ENCODE measurements at regions not wholly inside any gene's neighbourhood (a gene's known extent, or its start where the extent isn't known, plus 50 kb on each side); places are given as distances from the start of the nearest gene placed in this dataset.

- TF ChIP-seq FOXP1 (CRISPR knock-in tag; IDR thresholded peaks at IDR 0.05) (no peak), POLR2AphosphoS5 (IDR thresholded peaks at IDR 0.05; ENCODE audit: control insufficient read depth, insufficient read depth, low read depth, low read length) (peak; percentile 83), EHMT2 (IDR thresholded peaks at IDR 0.05) (peak; percentile 26; the same call in 1 of the 2 replicates), BCL6 (CRISPR knock-in tag; IDR thresholded peaks at IDR 0.05) (0 out of 2 replicates have a peak, but pooled peaks have one; percentile 7), FOXP4 (CRISPR knock-in tag; IDR thresholded peaks at IDR 0.05; ENCODE audit: borderline replicate concordance) (0 out of 2 replicates have a peak, but pooled peaks have one; percentile 44), TEAD4 (IDR thresholded peaks at IDR 0.05; ENCODE audit: low read length) (peak; percentile 96), TEAD4 (CRISPR knock-in tag; IDR thresholded peaks at IDR 0.05; ENCODE audit: borderline replicate concordance) (no peak), GATA2 (CRISPR knock-in tag; IDR thresholded peaks at IDR 0.05) (peak; percentile 97), FUS (optimal IDR thresholded peaks at IDR 0.05; ENCODE audit: low read depth, low read length) (no peak), SMARCA4 (IDR thresholded peaks at IDR 0.05) (peak; percentile 95), CREM (IDR thresholded peaks at IDR 0.05; ENCODE audit: low read depth) (peak; percentile 44), RFX7 (CRISPR knock-in tag; IDR thresholded peaks at IDR 0.05) (no peak), ARID1B (IDR thresholded peaks at IDR 0.05) (peak; percentile 98), ZNF699 (CRISPR knock-in tag; IDR thresholded peaks at IDR 0.05; ENCODE audit: insufficient replicate concordance) (no peak), ELF4 (CRISPR knock-in tag; IDR thresholded peaks at IDR 0.05) (peak; percentile 45), POU5F1 (IDR thresholded peaks at IDR 0.05; ENCODE audit: borderline replicate concordance, low read depth, low read length, partially characterized antibody) (no peak), MED1 (CRISPR knock-in tag; IDR thresholded peaks at IDR 0.05; ENCODE audit: borderline replicate concordance) (no peak), NFIX (CRISPR knock-in tag; IDR thresholded peaks at IDR 0.05; ENCODE audit: low read depth) (no peak), RBM22 (IDR thresholded peaks at IDR 0.05; ENCODE audit: low read depth, low read length, poor library complexity, severe bottlenecking) (no peak), THRB (CRISPR knock-in tag; conservative IDR thresholded peaks at IDR 0.05) (0 out of 2 replicates have a peak, but pooled peaks have one; percentile 59), ATF7 (IDR thresholded peaks at IDR 0.05) (peak; percentile 64), ETV5 (CRISPR knock-in tag; IDR thresholded peaks at IDR 0.05; ENCODE audit: low read depth) (peak; percentile 87; the same call in 1 of the 2 replicates), MAX (CRISPR knock-in tag; IDR thresholded peaks at IDR 0.05) (peak; percentile 44), L3MBTL2 (IDR thresholded peaks at IDR 0.05) (peak; percentile 41; the same call in 1 of the 2 replicates), NCOR1 (IDR thresholded peaks at IDR 0.05) (peak; percentile 98), DIDO1 (tag; IDR thresholded peaks at IDR 0.05; ENCODE audit: low read depth) (peak; percentile 15; the same call in 1 of the 2 replicates), GATAD2B (IDR thresholded peaks at IDR 0.05; ENCODE audit: borderline replicate concordance) (peak; percentile 74; the same call in 1 of the 2 replicates)
Observed at GRCh38 chr6:4620284-4621151, 155.7 kb upstream of the CDYL start (continued).

Data from K562 (cell line).